ENCODE measurements at regions not wholly inside any gene's neighbourhood (a gene's known extent, or its start where the extent isn't known, plus 50 kb on each side); places are given as distances from the start of the nearest gene placed in this dataset.
"Not testable (repeated sequence)": the region's sequence is repeated elsewhere in the genome, so short reads cannot be mapped to it uniquely, and the experiment has no call there.

DNA sequence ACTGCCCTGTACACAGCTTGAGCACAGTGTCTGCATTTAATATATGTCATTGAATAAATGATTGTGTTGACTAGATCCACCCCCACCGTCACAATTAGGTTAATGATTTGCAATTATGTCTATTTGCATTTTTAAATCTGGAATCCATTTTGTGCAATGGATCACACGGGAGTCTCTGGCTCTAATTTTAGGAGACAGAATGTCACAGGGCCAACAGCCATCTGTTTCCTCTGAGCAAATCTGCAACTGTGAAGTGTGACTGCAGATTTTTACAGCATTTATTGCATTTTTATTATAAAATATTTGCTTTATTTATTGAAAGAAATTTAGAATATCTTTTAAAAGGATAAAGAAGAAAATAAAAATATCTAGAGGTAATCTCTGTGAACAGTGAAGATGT, 316.8 kb downstream of the HS3ST1 start:
- DNase-seq: peak; percentile 1

DNA sequence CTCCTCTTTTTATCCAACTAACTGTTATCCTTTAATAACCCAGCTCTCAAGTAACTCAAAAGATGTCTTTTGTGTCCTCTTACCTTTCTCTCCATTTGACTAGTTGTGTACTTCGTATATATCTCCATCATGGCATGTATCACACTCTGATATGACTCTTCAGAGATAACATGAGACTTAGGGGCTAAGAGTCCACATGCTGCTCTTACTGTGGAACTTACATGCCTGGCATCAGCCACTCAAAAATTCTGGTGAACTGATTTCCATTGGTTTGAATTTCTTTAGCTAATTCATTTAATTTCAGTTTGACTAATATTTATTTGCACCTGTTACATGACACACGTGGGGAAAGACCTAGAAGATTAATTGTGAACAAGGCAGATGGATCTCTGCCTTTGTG, 317.3 kb downstream of the HS3ST1 start:
- no peak for DNase-seq

- peak; percentile 45 for DNase-seq
Measured at GRCh38 chr4:11106759-11107158, 321.9 kb downstream of the HS3ST1 start.

- DNase-seq: peak; percentile 6
Measured at GRCh38 chr4:11106190-11106589, 322.5 kb downstream of the HS3ST1 start.

GRCh38 chr4:11105715-11106114, 323.0 kb downstream of the HS3ST1 start:
- DNase-seq: no peak

DNA sequence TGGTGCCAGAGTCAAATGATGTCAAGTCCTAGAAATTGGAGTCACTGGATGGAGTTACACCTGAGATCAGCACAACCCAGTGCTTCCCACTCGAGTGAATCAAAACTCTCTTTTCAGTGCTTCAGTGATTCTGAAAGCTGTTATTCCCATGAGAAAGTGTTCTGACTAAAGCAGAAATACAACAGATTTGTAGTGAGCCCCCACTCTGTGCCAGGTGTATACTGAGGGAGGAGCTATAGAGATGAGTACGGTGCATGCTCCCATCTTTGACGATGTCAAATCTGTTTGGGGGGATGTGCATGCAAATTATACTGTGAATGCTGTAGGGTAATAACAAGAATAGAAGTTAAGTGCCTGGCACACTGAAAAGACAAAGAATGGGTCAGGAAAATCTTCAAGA, 330.2 kb downstream of the HS3ST1 start:
- DNase-seq: no peak

GRCh38 chr4:11097725-11098124, 331.0 kb downstream of the HS3ST1 start:
- no peak for DNase-seq

DNA sequence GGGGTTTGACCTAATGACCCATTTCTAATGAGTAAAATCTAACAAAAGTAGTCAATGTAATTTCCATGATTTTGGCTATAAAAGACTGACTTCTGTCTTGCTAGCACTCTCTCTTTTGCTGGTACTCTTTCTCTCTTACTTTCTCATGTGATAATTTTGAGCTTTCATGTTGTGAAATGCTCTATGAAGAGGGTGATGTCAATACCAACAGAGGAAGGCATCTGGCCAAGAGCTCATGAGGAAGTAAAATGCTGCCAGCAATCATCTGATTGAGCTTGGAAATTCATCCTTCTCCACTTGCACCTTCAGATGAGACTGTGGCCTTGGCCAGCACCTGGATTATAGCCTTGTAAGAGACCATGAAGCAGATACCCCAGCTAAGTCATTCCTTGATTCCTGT, 347.7 kb downstream of the HS3ST1 start:
- DNase-seq: no peak

- no peak for DNase-seq
Measured at GRCh38 chr4:11079171-11079570, 349.5 kb downstream of the HS3ST1 start.

DNA sequence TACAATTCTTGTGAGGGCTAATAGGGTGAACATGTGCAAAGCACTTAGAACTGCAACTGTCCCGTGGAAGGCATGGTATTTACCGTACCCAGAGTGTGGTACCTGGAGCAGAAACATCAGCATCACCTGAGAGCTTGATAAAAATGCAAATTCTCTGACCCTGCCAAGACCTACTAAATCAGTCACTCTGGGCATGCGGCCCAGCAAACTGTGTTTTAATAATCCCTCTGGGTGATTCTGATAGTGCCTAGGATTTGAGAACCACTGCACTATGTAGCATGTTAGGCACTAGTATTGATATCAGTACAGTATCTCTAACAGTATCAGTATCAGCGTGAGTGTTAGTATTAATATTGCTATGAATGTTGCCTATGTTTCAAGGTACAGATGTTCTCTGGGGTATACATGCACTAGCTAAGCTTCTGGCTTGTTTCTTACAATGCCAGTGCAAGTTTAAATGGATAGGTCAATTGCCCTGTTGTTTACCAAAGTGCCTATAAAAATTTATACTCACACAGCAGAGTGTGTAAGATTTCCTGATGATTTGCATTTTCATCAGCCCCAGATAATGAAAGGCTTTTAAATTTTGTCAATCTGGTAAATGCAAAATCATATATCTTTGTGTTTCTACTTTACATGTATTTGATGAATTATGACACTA, 354.0 kb downstream of the HS3ST1 start:
- DNase-seq: no peak

- peak; percentile 7 for DNase-seq
Measured at GRCh38 chr4:11073621-11074051, 355.1 kb downstream of the HS3ST1 start.

DNA sequence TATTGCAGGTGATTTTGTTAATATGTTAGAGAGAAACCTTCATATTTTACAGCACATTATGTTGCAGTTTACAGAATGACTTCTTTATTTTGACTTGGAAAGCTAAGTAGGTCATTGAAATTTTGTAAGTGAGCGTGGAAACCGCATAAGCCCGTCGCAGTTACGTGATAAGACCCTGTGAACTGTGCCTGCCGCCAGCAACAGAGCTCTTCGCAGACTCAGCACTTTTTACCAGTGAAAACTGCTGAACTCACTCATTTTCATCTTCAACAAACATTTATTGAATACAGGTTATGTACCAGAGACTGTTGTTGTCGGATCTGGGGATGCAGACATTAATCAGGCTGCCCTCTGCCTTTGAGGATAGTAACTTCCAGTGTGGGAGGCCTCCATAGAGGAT, 355.7 kb downstream of the HS3ST1 start:
- no peak for DNase-seq

- no peak for DNase-seq
Measured at GRCh38 chr4:11072463-11072862, 356.2 kb downstream of the HS3ST1 start.

DNA sequence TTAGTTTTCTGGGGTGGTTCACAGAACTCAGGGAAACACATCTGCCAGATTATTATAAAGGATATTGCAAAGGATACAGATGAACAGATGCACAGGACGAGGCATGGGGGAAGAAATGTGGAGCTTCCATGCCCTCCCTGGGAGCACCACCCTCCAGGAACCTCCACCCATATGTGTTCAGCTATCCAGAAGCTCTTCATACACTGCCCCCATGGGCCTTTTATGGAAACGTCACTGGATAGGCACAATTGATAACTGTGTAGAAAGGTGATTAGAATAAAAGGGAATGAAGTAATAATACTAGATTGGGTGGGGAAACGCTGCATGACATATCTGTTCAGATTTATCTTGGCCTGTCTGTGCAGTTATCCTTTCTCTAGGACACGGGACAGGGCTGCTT, 357.9 kb downstream of the HS3ST1 start:
- DNase-seq: no peak

DNA sequence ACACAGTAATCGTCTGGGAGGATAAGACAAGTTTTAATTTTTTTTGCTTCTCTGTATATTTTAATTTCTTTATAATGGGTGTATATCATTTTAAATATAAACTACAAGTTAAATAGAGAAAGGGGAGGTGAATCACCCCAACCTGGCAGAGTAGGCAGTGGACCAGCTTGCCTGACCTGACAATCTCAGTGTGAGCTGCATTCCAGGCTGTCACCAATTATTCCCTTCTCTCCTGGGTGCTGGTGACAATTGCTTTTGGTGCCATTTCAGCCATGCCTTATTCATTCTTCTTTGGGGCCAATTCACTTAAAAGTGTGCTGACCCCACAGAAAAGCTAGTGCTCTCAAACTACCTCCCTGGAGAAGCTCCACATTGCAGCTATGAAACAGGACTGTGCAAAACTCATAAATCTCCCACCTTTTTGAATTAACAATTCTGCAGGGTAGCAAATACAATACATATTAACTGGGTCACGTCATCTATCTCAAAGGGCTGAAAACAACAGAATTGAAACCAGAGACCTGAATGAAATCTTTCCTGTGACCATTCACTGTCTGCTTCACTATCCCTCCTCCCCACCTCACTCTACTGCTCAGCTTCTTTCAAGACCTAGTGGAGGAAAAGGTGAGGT, 359.0 kb downstream of the HS3ST1 start:
- no peak for DNase-seq

DNA sequence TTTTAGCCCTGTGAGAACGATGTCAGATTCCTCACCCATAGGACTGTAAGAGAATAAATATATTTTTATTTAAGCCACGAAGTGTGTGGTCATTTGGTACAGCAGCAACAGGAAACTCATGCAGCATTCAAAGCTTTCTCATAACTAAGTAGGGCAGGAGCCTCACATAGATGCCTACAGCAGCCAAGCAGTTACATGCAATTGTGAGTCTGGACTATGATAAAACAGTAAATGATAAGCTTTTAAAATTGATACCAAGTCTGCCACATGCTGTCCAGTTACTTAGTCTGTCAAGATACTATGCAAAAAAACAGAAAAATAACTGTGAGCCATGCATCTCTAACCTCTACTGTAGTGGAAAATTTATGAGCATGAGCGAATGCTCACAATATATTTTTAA, 359.6 kb downstream of the HS3ST1 start:
- no peak for DNase-seq

DNA sequence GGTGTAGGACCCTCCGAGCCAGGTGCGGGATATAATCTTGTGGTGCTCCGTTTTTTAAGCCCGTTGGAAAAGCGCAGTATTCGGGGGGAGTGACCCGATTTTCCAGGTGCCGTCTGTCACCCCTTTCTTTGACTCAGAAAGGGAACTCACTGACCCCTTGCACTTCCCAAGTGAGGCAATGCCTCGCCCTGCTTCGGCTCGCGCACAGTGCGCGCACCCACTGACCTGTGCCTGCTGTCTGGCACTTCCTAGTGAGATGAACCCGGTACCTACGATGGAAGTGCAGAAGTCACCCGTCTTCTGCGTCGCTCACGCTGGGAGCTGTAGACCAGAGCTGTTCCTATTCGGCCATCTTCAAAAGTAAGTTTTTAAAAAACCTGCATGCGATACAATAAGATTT, 362.1 kb downstream of the HS3ST1 start:
- peak; percentile 32 for DNase-seq

DNA sequence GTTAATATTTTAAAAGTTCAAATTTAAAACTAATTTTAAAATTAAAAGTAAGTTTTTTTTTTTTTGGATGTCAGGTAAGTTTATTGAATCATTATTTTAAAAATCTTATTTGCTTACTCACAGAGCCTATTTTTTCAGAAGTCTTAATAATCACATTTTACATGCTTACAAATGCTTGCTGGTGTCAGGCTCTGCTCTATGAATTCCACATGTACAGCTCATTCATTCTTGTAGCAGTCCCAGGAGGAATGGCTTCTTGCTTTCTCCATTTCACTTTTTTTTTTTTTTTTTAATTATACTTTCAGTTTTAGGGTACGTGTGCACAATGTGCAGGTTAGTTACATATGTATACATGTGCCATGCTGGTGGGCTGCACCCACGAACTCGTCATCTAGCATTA, 368.1 kb downstream of the HS3ST1 start:
- DNase-seq: not testable (repeated sequence)

DNA sequence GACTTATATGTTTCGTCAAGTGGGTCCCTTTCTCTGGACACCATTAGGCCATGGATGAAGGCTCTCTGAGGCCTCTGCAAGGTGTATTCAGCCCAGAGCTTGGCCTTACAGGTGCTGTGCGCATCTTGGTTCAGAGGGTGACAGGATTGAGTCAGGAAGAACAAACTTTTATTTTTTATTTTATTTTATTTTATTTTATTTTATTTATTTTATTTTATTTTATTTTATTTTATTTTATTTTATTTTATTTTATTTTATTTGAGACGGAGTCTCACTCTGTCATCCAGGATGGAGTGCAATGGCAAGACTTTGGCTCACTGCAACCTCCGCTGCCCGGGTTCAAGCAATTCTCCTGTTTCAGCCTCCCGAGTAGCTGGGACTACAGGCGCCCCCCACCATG, 370.4 kb upstream of the CLNK start:
- DNase-seq: not testable (repeated sequence)

DNA sequence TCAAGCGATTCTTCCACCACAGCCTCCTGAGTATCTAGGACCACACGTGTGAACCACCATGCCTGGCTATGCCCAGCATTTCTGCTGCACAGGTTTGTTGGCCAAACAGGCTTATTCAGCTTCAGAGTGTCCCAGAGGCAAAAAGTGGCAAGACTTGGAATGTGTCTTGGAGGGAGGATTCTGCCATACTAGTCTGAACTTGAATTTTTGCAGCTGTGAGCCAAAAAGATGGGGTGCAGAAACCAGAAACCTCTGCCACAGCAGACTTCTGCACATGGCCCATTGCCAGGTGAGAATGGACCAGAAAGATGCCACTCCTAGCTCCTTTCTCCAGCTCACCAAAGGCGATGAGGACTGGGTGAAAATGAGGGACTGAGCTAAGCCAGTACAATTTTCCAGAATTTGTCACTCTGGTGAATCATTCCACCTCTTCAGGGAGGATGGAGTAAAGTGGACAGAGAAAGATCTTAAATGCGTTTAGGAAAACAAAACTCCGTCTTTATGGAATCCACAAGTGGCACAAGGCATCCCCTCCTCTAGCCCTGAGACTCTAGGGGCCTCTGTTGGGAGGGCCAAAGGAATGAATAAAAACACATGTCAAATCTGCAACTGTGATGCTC, 369.1 kb upstream of the CLNK start:
- peak; percentile 2 for DNase-seq

DNA sequence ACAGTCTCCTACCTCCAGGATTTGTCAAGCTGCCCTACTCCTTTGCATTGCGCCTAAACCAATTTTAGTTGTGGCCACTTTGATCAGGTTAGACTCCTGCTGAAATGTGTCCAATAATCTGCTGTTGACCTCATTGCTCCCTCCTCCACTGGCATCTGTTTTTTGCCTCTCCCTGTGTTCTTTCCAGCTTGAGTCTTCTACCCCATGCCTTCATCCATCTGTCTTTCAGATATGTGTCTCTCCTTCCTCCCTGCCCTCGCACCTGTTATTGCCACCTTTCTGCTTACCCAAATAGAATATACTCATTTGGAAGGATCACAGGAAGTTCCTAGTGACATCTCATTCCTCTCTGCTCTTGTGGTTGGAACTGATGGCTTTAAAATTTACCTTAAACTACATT, 366.6 kb upstream of the CLNK start:
- peak; percentile 4 for DNase-seq

GRCh38 chr4:11050766-11051165, 366.2 kb upstream of the CLNK start:
- no peak for DNase-seq

GRCh38 chr4:11049001-11049400, 364.4 kb upstream of the CLNK start:
- DNase-seq: peak; percentile 85

GRCh38 chr4:11042760-11043159, 358.2 kb upstream of the CLNK start:
- no peak for DNase-seq

All from NCI-H2171 treated with DMSO at 0.1 percent for 48 hours (cell line).